GM10266 (cell line): ENCODE measurements at regions not wholly inside any gene's neighbourhood (a gene's known extent, or its start where the extent isn't known, plus 50 kb on each side); places are given as distances from the start of the nearest gene placed in this dataset.
"Not testable (repeated sequence)": the region's sequence is repeated elsewhere in the genome, so short reads cannot be mapped to it uniquely, and the experiment has no call there.

Experiments used
- DNase-seq: peaks from one replicate; pipeline ENCODE4 v3.0.0; 2012; ENCODE audit errors: extremely low spot score
- CTCF ChIP-seq: IDR thresholded peaks from 2 replicates; pipeline ENCODE4 v1.5.1; 2012; ENCODE audit warnings: mild to moderate bottlenecking, low read depth; ENCODE audit not compliant: control insufficient read depth, insufficient read depth; ENCODE audit errors: missing control alignments

DNA sequence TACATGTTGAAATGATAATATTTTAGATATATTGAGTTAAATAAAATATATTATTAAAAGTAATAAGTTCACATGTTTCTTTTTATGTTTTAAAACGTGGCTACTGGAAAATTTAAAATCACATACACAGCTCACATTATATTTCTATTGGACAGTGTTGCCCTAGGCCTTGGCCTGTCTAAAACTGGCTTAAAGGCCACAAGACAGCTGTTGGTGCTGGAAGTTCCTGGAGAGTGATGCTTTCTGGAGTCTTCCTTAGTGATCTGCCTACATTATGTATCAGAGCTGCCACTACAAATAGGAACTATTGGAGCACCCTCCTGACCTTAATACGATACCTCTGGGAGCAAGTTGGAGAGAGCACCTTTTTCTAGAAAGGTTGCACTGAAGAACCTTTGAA lies 254.1 kb upstream of the C2CD4B start:
- no peak for TF ChIP-seq CTCF
- no peak for DNase-seq

DNA sequence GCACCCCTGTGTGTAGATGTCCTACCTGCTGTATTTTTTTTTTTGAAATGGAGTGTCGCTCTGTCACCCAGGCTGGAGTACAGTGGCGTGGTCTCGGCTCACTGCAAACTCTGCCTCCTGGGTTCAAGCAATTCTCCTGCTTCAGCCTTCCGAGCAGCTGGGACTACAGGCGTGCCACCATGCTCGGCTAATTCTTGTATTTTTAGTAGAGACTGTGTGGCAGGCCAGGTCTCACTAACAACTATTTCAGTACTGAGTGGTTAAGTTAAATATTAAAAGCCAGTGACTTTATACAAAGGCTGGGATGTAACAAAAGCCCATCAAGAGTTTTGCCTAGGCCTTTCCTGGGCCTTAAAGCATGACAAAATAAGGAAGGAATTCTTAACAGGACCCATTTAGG lies 255.3 kb upstream of the C2CD4B start:
- DNase-seq: not testable (repeated sequence)

DNA sequence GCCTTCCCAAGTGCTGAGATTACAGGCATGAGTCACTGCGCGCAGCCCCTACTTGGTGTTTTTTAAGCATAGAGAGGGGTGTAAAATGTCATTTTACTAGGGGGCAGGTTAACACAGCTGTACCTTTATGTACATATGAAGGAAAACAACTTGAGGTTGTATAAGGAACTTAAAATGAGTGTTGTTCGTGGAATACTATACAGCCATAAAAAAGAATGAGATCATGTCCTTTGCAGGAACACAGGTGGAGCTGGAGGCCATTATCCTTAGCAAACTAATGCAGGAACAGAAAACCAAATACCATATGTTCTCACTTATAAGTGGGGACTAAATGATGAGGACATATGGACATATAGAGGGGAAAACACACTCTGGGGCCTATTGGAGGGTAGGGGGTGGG lies 256.2 kb upstream of the C2CD4B start:
- no peak for TF ChIP-seq CTCF
- no peak for DNase-seq

GRCh38 chr15:62426387-62426956 lies 261.4 kb upstream of the C2CD4B start:
- TF ChIP-seq CTCF: no peak
- no peak for DNase-seq

- no peak for DNase-seq
- TF ChIP-seq CTCF: no peak
Observed at GRCh38 chr15:62428259-62428658, 263.2 kb upstream of the C2CD4B start.

- TF ChIP-seq CTCF: no peak
- DNase-seq: no peak
Observed at GRCh38 chr15:62428851-62429598, 263.9 kb upstream of the C2CD4B start.

- DNase-seq: no peak
- no peak for TF ChIP-seq CTCF
Observed at GRCh38 chr15:62430056-62430455, 265.0 kb upstream of the C2CD4B start.
